GM21737 (cell line): ENCODE measurements at regions not wholly inside any gene's neighbourhood (a gene's known extent, or its start where the extent isn't known, plus 50 kb on each side); places are given as distances from the start of the nearest gene placed in this dataset.
A peak's percentile ranks its signal among the peaks of the same experiment; 100 is the strongest.
"Not testable (repeated sequence)": the region's sequence is repeated elsewhere in the genome, so short reads cannot be mapped to it uniquely, and the experiment has no call there.

Experiments used
- ATAC-seq: cut with Tn5 transposase; IDR thresholded peaks from one replicate; pipeline ENCODE4 v1.9.1; 2021; ENCODE audit warnings: mild to moderate bottlenecking, moderate library complexity; ENCODE audit not compliant: unreplicated experiment

DNA sequence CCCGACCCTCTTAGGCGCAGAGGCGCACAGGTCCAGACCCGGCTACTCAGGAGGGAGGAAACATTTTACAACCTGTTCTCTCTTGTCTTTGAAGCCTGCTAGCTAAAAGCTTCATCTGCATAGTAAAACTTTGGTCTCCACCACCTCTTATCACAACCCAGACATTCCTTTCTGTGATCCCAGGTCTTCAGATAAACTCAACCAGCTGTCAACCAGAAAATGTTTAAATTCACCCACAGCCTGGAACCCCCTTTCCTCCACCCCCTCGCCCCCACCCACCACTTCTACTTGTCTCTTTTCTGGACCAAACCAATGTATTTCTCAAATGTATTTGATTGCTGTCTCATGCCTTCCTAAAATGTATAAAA is 169.1 kb upstream of the PRKX start:
- not testable (repeated sequence) for ATAC-seq

DNA sequence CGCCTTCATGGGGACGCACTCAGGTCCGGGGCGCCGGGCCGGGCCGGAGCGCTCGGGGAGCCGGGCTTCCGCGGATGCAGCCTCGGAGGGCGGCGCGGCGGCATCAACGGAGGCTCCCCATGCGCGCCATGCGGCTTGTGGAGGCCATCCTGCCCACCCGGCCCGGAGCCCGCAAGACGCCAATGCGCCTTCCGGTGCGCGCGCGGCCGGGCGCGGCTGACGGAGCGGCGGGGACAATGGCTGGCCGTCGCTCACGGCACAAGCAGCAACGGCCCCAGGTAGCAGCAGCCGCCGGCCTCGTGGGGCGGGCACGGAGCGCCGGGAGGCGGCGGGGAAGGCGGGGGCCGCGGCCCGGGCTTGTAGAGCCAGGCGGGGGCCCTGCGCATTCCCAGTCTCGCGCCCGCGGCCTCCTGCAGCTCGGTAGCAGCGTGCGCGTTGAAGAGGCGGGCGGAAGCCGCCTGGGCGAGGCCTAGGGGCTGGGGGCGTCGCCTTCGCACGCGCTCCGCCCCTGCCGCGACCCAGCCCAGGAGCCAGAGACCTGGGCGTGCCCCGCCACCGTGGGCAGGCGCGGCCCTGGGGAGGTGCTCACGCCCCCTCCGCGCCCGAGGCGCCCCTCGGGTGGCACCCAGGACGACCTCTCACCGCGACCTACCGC is 168.6 kb upstream of the PRKX start:
- ATAC-seq, result peak; percentile 96

GRCh38 chrX:3881255-3881895 is 167.9 kb upstream of the PRKX start:
- peak; percentile 46 for ATAC-seq

- not testable (repeated sequence) for ATAC-seq
These were observed 162.9 kb upstream of the PRKX start for GRCh38 chrX:3876393-3876792.

DNA sequence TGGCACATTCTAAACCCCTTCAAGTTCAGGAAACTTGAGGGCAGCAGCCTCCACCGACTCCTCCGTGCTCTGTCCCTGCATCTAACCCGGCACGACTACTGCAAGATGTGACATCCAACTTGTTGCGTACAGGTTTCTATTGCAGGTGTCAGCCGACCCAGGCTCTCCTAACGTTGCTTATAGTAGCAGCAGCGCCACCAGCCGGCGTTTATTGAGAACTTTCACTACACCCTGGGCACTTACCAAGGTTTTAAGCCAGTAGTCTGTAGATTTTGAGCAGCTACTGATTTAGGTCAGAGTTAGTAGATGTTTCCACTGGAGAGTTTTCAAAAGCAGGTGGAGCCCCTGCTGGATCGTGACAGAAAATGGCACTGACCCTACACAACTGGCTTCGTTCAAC is 162.2 kb upstream of the PRKX start:
- ATAC-seq, result not testable (repeated sequence)

DNA sequence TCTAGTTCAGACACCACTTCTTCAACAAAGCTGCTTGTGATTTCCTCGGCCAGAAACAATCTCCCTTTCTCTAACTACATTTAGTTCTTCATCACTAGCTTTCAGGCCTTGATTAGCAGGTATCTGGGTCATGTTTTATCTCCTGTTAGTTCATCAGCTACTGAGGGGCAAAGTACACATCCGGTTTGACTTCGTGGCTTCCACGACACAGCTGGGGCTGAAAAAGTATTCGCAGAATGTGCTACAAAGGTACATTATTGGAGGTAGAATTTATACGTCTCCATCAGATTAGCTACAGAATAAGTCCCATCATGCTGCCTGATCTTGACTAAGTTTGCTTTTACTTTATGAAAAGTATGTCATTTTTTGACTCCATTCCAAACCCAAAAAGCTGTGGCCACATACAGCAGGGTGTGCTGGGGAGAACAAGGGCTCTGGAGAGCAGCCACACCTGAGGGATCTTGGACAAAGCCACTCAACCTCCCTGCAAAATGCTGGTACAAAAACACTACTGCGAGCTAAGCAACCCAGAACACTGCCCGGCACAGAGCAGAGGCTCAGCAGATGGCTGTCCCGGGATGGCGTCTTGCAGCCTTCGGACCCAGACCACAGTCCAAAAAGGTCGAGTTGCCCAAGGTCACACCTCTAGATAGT is 158.9 kb upstream of the PRKX start:
- not testable (repeated sequence) for ATAC-seq

- ATAC-seq, result not testable (repeated sequence)
These were observed 153.8 kb upstream of the PRKX start for GRCh38 chrX:3867067-3867831.

GRCh38 chrX:3858332-3858731 is 144.9 kb upstream of the PRKX start:
- not testable (repeated sequence) for ATAC-seq

DNA sequence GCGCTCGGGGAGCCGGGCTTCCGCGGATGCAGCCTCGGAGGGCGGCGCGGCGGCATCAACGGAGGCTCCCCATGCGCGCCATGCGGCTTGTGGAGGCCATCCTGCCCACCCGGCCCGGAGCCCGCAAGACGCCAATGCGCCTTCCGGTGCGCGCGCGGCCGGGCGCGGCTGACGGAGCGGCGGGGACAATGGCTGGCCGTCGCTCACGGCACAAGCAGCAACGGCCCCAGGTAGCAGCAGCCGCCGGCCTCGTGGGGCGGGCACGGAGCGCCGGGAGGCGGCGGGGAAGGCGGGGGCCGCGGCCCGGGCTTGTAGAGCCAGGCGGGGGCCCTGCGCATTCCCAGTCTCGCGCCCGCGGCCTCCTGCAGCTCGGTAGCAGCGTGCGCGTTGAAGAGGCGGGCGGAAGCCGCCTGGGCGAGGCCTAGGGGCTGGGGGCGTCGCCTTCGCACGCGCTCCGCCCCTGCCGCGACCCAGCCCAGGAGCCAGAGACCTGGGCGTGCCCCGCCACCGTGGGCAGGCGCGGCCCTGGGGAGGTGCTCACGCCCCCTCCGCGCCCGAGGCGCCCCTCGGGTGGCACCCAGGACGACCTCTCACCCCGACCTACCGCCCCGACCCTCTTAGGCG is 130.2 kb upstream of the PRKX start:
- ATAC-seq, result peak; percentile 96

DNA sequence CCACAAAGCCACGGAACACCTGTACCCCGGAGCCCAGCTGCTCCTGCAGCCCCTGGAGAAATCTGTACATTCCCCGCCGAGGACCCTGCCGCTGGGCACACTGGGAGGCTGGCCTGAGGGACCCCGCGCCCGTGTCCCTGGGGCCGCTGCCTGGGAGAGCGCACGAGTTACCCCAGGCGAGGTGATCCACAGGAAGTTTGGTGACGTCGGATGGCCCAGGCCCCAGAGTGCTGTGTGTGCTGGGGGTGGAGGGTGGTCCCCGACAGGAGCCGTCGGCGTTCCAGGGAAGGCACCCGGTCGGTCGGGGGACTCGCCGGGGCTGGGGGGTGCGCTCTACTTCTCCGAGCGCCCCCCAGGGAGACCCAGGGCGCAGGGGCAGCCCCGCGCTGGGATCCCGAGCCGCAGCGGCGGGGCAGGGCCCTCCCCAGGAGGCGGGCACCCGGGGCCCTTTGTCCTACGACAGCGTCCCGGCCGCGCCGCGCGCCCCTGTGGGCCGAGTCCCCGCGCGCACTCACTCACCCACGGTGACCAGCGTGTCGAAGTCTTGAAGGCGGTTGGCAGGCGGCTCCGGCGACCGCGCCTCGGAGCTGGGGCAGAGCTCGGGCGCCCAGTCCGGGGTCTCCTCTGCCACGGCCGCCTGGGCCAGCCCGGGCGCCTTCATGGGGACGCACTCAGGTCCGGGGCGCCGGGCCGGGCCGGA is 129.5 kb upstream of the PRKX start:
- ATAC-seq, result peak; percentile 75

- ATAC-seq, result not testable (repeated sequence)
These were observed 125.3 kb upstream of the PRKX start for GRCh38 chrX:3838754-3839153.

- not testable (repeated sequence) for ATAC-seq
These were observed 124.7 kb upstream of the PRKX start for GRCh38 chrX:3837958-3838643.

GRCh38 chrX:3837211-3837610 is 123.8 kb upstream of the PRKX start:
- ATAC-seq, result not testable (repeated sequence)

DNA sequence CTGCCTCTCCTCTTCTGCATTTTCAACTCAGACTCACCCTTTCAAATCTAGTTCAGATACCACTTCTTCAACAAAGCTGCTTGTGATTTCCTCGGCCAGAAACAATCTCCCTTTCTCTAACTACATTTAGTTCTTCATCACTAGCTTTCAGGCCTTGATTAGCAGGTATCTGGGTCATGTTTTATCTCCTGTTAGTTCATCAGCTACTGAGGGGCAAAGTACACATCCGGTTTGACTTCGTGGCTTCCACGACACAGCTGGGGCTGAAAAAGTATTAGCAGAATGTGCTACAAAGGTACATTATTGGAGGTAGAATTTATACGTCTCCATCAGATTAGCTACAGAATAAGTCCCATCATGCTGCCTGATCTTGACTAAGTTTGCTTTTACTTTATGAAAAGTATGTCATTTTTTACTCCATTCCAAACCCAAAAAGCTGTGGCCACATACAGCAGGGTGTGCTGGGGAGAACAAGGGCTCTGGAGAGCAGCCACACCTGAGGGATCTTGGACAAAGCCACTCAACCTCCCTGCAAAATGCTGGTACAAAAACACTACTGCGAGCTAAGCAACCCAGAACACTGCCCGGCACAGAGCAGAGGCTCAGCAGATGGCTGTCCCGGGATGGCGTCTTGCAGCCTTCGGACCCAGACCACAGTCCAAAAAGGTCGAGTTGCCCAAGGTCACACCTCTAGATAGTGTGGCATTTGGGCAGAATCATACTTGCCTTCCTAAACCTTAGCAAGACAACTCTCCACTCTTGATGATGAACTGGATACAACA is 120.5 kb upstream of the PRKX start:
- ATAC-seq, result not testable (repeated sequence)

GRCh38 chrX:3830020-3830419 is 116.6 kb upstream of the PRKX start:
- ATAC-seq, result not testable (repeated sequence)

- not testable (repeated sequence) for ATAC-seq
These were observed 115.6 kb upstream of the PRKX start for GRCh38 chrX:3829041-3829531.

DNA sequence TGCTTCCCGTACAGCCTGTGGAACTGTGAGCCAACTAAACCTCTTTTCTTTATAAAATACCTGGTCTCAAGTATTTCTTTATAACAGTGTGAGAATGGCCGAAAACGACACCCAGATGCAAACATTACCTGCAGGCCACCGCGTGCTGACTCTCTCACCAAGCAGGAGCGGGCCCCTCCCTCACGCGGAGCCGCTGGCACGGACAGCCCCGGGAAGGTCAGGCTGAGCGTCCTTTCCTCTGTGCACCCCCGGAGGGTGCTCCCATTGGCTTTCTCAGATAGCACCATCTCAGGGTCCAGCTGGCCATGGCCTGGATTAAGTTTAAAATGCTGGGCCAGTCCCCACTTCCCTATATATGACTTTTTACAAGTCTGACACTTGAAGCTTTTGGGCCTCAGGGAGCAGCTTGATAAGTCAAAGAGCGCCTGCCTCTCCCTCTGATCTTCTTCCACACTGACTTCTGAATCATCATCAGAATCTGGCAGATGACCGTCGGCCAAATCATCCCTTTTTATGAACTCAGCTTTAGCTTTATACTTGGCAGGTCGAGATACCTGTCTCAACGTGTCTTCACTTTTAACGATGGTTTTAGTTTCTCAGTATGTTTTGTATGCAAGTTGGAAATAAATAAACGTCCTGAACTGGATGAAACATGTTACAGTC is 115.1 kb upstream of the PRKX start:
- ATAC-seq, result not testable (repeated sequence)

DNA sequence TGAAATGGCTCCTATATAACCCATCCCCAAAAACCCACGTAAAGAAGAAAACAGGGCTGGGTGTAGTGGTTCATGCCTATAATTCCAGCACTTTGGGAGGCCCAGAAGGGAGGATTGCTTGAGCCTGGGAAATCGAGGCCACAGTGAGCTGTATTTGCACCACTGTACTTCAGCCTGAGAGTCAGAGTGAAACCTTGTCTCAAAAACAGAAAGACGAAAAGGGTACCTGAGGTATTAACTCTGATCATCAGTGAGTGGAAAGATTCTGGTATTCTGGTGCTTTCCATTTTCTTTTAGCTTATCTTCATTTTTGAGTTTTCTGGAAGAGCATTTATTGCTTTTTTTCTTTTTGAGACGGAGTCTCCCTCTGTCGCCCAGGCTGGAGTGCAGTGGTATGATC is 110.6 kb upstream of the PRKX start:
- not testable (repeated sequence) for ATAC-seq
